ENCODE measurements at regions not wholly inside any gene's neighbourhood (a gene's known extent, or its start where the extent isn't known, plus 50 kb on each side); places are given as distances from the start of the nearest gene placed in this dataset.
A peak's percentile ranks its signal among the peaks of the same experiment; 100 is the strongest.
"Not testable (repeated sequence)": the region's sequence is repeated elsewhere in the genome, so short reads cannot be mapped to it uniquely, and the experiment has no call there.

GRCh38 chr4:112003231-112003907, 141.9 kb upstream of the FAM241A start:
- no peak for DNase-seq

- DNase-seq: no peak
Measured at GRCh38 chr4:112005027-112005426, 140.2 kb upstream of the FAM241A start.

GRCh38 chr4:112007391-112007790, 137.9 kb upstream of the FAM241A start:
- DNase-seq: no peak

- no peak for DNase-seq
Measured at GRCh38 chr4:112015960-112016359, 129.3 kb upstream of the FAM241A start.

- peak in 1 of 2 donors; percentile 10 for DNase-seq
Measured at GRCh38 chr4:112023402-112023950, 121.8 kb upstream of the FAM241A start.

GRCh38 chr4:112026058-112026457, 119.2 kb upstream of the FAM241A start:
- no peak for DNase-seq

- DNase-seq: peak in 1 of 2 donors; percentile 2
Measured at GRCh38 chr4:112029771-112030171, 115.5 kb upstream of the FAM241A start.

- peak; percentile 17 to 37 for DNase-seq
Measured at GRCh38 chr4:112031712-112032328, 113.4 kb upstream of the FAM241A start.

GRCh38 chr4:112036886-112037285, 108.4 kb upstream of the FAM241A start:
- no peak for DNase-seq

- no peak for DNase-seq
Measured at GRCh38 chr4:112038861-112039260, 106.4 kb upstream of the FAM241A start.

- DNase-seq: not testable (repeated sequence)
Measured at GRCh38 chr4:112049119-112049518, 96.1 kb upstream of the FAM241A start.

- DNase-seq: no peak
Measured at GRCh38 chr4:112053825-112054350, 91.4 kb upstream of the FAM241A start.

GRCh38 chr4:112055100-112055499, 90.2 kb upstream of the FAM241A start:
- no peak for DNase-seq

- no peak for DNase-seq
Measured at GRCh38 chr4:112057470-112057869, 87.8 kb upstream of the FAM241A start.

- DNase-seq: no peak
Measured at GRCh38 chr4:112058433-112058832, 86.8 kb upstream of the FAM241A start.

- DNase-seq: no peak
Measured at GRCh38 chr4:112060212-112060611, 85.0 kb upstream of the FAM241A start.

GRCh38 chr4:112061207-112061817, 83.9 kb upstream of the FAM241A start:
- DNase-seq: no peak

- DNase-seq: no peak
Measured at GRCh38 chr4:112063260-112063659, 82.0 kb upstream of the FAM241A start.

GRCh38 chr4:112069110-112069509, 76.1 kb upstream of the FAM241A start:
- DNase-seq: no peak

GRCh38 chr4:112073181-112073580, 72.1 kb upstream of the FAM241A start:
- DNase-seq: no peak

- no peak for DNase-seq
Measured at GRCh38 chr4:112075129-112075753, 70.0 kb upstream of the FAM241A start.

- no peak for DNase-seq
Measured at GRCh38 chr4:112075906-112076305, 69.3 kb upstream of the FAM241A start.
